WI38 (cell line): ENCODE measurements at regions not wholly inside any gene's neighbourhood (a gene's known extent, or its start where the extent isn't known, plus 50 kb on each side); places are given as distances from the start of the nearest gene placed in this dataset.

Source experiments
- H3K4me3 ChIP-seq: 2 replicates; pipeline ENCODE4 v1.5.1; 2011; ENCODE audit warnings: low read depth, mild to moderate bottlenecking, control low read depth, low read length
- CTCF ChIP-seq: IDR thresholded peaks from 2 replicates; pipeline ENCODE4 v1.5.1; 2012; ENCODE audit warnings: low read depth, mild to moderate bottlenecking, control low read depth, low read length

- TF ChIP-seq CTCF, result no peak
- H3K4me3 ChIP-seq, result no peak overlapping the region
Observed at GRCh38 chr15:20353966-20354883, 187.4 kb downstream of the GOLGA6L6 start.

- no peak for TF ChIP-seq CTCF
Observed at GRCh38 chr15:20352241-20353200, 189.1 kb downstream of the GOLGA6L6 start.

DNA sequence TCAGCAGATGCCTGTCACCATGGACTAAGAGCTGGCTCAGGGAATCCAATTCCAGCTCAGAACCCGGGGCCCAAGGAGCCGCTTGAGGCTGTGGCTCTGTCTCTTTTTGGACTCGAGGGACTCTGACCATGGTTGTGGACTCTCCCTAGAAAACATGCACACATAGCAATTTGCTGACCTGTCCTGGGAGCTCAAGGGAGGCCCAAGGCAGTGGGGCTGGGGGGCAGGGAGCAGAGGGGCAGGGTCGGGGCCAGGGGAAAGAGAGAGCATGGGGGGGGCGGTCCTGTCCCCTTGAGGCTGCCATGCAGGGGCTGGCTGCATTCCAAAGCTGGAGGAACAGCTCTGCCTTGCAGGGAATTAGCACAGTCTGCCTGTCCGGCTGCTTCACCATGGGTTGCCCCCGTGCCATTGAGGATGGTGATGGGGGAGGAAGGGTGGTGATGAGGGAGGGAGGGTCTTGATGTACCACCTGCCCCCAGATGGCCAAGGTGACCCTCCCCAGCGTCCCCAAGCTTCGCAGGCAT, 190.1 kb downstream of the GOLGA6L6 start:
- no peak for TF ChIP-seq CTCF
- no peak overlapping the region for H3K4me3 ChIP-seq

More at GRCh38 chr15:20352241-20353200, 189.1 kb downstream of the GOLGA6L6 start:
- no peak overlapping the region for H3K4me3 ChIP-seq

GRCh38 chr15:20349774-20350498, 191.7 kb downstream of the GOLGA6L6 start:
- H3K4me3 ChIP-seq, result no peak overlapping the region
- no peak for TF ChIP-seq CTCF

DNA sequence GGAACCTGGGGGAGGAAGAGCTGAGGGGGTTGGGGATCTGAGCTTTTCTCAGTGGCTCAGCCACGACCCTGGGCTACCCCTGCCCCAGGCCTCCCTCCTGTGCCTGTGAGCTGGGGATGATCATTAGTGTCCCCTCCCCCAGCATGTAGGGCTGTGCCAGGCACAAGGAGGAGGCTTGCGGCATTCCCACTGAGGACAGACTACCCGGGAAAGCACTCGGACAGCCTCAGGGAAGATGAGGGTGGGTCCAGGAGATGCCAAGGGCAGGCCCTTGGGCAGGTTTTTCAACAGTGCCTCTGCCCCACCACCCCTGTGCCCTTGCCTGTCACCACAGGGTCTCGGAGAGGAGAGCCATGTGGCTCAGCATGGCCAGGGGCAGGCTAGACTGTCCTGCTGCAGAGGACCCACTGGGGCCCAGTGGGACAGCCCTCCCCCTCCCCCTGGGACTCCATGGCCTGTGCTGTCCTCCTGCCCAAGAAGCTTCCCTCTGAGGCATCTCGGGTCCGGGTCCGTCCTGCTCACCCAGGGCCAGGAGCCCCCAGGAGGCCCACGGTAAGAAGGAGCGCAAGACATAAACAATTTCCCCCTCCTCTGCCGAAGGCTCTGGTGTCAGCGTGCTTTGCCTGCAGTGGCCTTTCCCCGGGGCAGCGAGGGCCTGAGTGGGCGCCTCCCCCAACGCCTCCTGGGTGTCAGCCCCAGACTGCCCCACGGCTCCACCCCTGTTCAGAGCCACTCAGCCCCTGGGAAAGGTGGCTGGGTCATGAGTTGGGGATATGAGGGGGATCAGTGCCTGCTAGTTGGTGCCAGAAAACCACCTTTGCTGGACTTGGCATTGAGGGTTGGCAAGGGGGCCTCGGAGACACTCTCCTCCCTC, 192.5 kb downstream of the GOLGA6L6 start:
- 0 out of 2 replicates have a peak, but pooled peaks have one; percentile 7 for TF ChIP-seq CTCF
- H3K4me3 ChIP-seq, result no peak overlapping the region

GRCh38 chr15:20348291-20348899, 193.2 kb downstream of the GOLGA6L6 start:
- no peak overlapping the region for H3K4me3 ChIP-seq
- TF ChIP-seq CTCF, result no peak
